CD4-positive, alpha-beta T cell treated with Interleukin-4 for 1 hour (primary cell): ENCODE measurements at regions not wholly inside any gene's neighbourhood (a gene's known extent, or its start where the extent isn't known, plus 50 kb on each side); places are given as distances from the start of the nearest gene placed in this dataset.
A peak's percentile ranks its signal among the peaks of the same experiment; 100 is the strongest.

Experiments
- DNase-seq, 2 donors: peaks; one replicate each; pipeline ENCODE4 v3.0.0-alpha.2; 2020 to 2022

GRCh38 chr20:19930426-19930825, 86.7 kb upstream of the NAA20 start:
- DNase-seq = no peak

- peak in 1 of 2 donors; percentile 37 for DNase-seq
These were observed 84.9 kb upstream of the NAA20 start for GRCh38 chr20:19932170-19932667.

GRCh38 chr20:19934792-19935491, 82.2 kb upstream of the NAA20 start:
- DNase-seq = peak; percentile 26 to 80

- DNase-seq = no peak
These were observed 81.3 kb upstream of the NAA20 start for GRCh38 chr20:19935842-19936241.

GRCh38 chr20:19936466-19937200, 80.5 kb upstream of the NAA20 start:
- DNase-seq = no peak

GRCh38 chr20:19937218-19937617, 79.9 kb upstream of the NAA20 start:
- DNase-seq = peak in 1 of 2 donors; percentile 29

- peak in 1 of 2 donors; percentile 15 for DNase-seq
These were observed 79.3 kb upstream of the NAA20 start for GRCh38 chr20:19937651-19938420.

- DNase-seq = no peak
These were observed 78.6 kb upstream of the NAA20 start for GRCh38 chr20:19938421-19939090.

GRCh38 chr20:19940988-19941460, 76.1 kb upstream of the NAA20 start:
- no peak for DNase-seq

- no peak for DNase-seq
These were observed 74.6 kb upstream of the NAA20 start for GRCh38 chr20:19942611-19943010.

- peak; percentile 16 to 44 for DNase-seq
These were observed 74.1 kb upstream of the NAA20 start for GRCh38 chr20:19943061-19943521.

GRCh38 chr20:19944772-19945459, 72.2 kb upstream of the NAA20 start:
- DNase-seq = no peak

- no peak for DNase-seq
These were observed 71.2 kb upstream of the NAA20 start for GRCh38 chr20:19945732-19946670.

- no peak for DNase-seq
These were observed 69.4 kb upstream of the NAA20 start for GRCh38 chr20:19947611-19948264.

GRCh38 chr20:19949195-19949867, 67.8 kb upstream of the NAA20 start:
- DNase-seq = no peak

GRCh38 chr20:19950042-19950441, 67.1 kb upstream of the NAA20 start:
- DNase-seq = no peak

- no peak for DNase-seq
These were observed 64.8 kb upstream of the NAA20 start for GRCh38 chr20:19952392-19952791.

GRCh38 chr20:19953606-19954005, 63.6 kb upstream of the NAA20 start:
- DNase-seq = no peak

- DNase-seq = no peak
These were observed 60.2 kb upstream of the NAA20 start for GRCh38 chr20:19956976-19957375.

- DNase-seq = no peak
These were observed 58.9 kb upstream of the NAA20 start for GRCh38 chr20:19958219-19958618.
